CD4-positive, CD25-positive, alpha-beta regulatory T cell (primary cell): ENCODE measurements at regions not wholly inside any gene's neighbourhood (a gene's known extent, or its start where the extent isn't known, plus 50 kb on each side); places are given as distances from the start of the nearest gene placed in this dataset.
"Not testable (repeated sequence)": the region's sequence is repeated elsewhere in the genome, so short reads cannot be mapped to it uniquely, and the experiment has no call there.

Experiments
- ATAC-seq, 2 donors: fragments of 150-1000 bp; cut with Tn5 transposase; one replicate each; pipeline ENCODE4 v1.10.0; 2021; ENCODE audit warnings: low read depth in 2 of 2, moderate number of reproducible peaks in 2 of 2, moderate library complexity in 1 of 2
- DNase-seq, 3 donors: peaks; one replicate each; pipeline versions ENCODE4 v3.0.0 to v3.0.0-alpha.2; 2012 to 2022; ENCODE audit warnings: mixed read lengths in 1 of 3
- H3K27ac ChIP-seq: one replicate; pipeline ENCODE4 v1.7.0; 2013; ENCODE audit warnings: mild to moderate bottlenecking, low read length; ENCODE audit not compliant: insufficient read depth, poor library complexity, severe bottlenecking
- H3K27me3 ChIP-seq: one replicate; pipeline ENCODE4 v1.7.0; 2013; ENCODE audit warnings: low read length; ENCODE audit not compliant: control insufficient read depth, insufficient read depth
- H3K36me3 ChIP-seq: one replicate; pipeline ENCODE4 v1.7.0; 2013; ENCODE audit warnings: mild to moderate bottlenecking, low read length, moderate library complexity; ENCODE audit not compliant: control insufficient read depth, insufficient read depth
- H3K4me1 ChIP-seq: 2 replicates; pipeline ENCODE4 v1.7.0; 2013; ENCODE audit warnings: mild to moderate bottlenecking, low read length; ENCODE audit not compliant: insufficient read depth, control insufficient read depth, poor library complexity, severe bottlenecking
- H3K4me3 ChIP-seq: one replicate; pipeline ENCODE4 v1.7.0; 2013; ENCODE audit warnings: low read depth, mild to moderate bottlenecking, low read length, moderate library complexity
- H3K9me3 ChIP-seq, 2 experiments: 1 replicate in 1 of 2; 2 replicates in 1 of 2; pipeline ENCODE4 v1.7.0; 2013; ENCODE audit warnings: low read length in 2 of 2, mild to moderate bottlenecking in 1 of 2, moderate library complexity in 1 of 2; ENCODE audit not compliant: control insufficient read depth in 2 of 2
- H3K27ac Mint-ChIP-seq, 3 donors: one replicate each; pipeline ENCODE4 v1.8.0; 2020 to 2022; ENCODE audit warnings: mild to moderate bottlenecking in 3 of 3, mixed read lengths in 3 of 3, moderate library complexity in 2 of 3
- H3K27me3 Mint-ChIP-seq: one replicate; pipeline ENCODE4 v1.8.0; 2022; ENCODE audit warnings: mild to moderate bottlenecking, mixed read lengths
- H3K36me3 Mint-ChIP-seq: one replicate; pipeline ENCODE4 v1.8.0; 2020; ENCODE audit warnings: mixed read lengths
- H3K4me1 Mint-ChIP-seq, 4 donors: one replicate each; pipeline ENCODE4 v1.8.0; 2020 to 2022; ENCODE audit warnings: mixed read lengths in 4 of 4, mild to moderate bottlenecking in 1 of 4
- H3K4me3 Mint-ChIP-seq, 4 donors: one replicate each; pipeline ENCODE4 v1.8.0; 2020 to 2022; ENCODE audit warnings: mild to moderate bottlenecking in 4 of 4, mixed read lengths in 4 of 4, moderate library complexity in 3 of 4
- H3K9me3 Mint-ChIP-seq, 7 donors: one replicate each; pipeline ENCODE4 v1.8.0; 2020 to 2022; ENCODE audit warnings: mixed read lengths in 7 of 7, mild to moderate bottlenecking in 3 of 7, moderate library complexity in 2 of 7

- not testable (repeated sequence) for H3K4me1 ChIP-seq, DNase-seq, H3K27me3 Mint-ChIP-seq, H3K9me3 Mint-ChIP-seq, H3K27ac Mint-ChIP-seq, H3K4me3 Mint-ChIP-seq, H3K27me3 ChIP-seq, H3K4me3 ChIP-seq, H3K4me1 Mint-ChIP-seq, H3K27ac ChIP-seq, ATAC-seq, H3K36me3 ChIP-seq, H3K9me3 ChIP-seq, H3K36me3 Mint-ChIP-seq
Observed at GRCh38 chr10:109729895-109730294, 193.4 kb downstream of the XPNPEP1 start.

GRCh38 chr10:109727436-109727835 is 195.9 kb downstream of the XPNPEP1 start:
- H3K27ac Mint-ChIP-seq = no peak overlapping the region
- DNase-seq = no peak
- no peak overlapping the region for H3K27ac ChIP-seq

GRCh38 chr10:109726473-109726872 is 196.8 kb downstream of the XPNPEP1 start:
- Histone ChIP-seq H3K27me3 (no peaks in the 10 kb centered on the region), H3K4me3 (no peak overlapping the region), H3K9me3 (no peaks in the 10 kb centered on the region), H3K4me1 (no peaks in the 10 kb centered on the region), H3K27ac (no peak overlapping the region), H3K36me3 (no peaks in the 10 kb centered on the region)
- no peaks in the 10 kb centered on the region for H3K36me3 Mint-ChIP-seq
- H3K4me1 Mint-ChIP-seq = no peaks in the 10 kb centered on the region
- H3K27ac Mint-ChIP-seq = no peak overlapping the region
- DNase-seq = no peak
- no peak overlapping the region for H3K4me3 Mint-ChIP-seq
- no peaks in the 10 kb centered on the region for H3K27me3 Mint-ChIP-seq
- ATAC-seq = no peak
- H3K9me3 Mint-ChIP-seq = peaks cover 0 to 3% (median 0%) of the 10 kb centered on the region in 7 donors

More at GRCh38 chr10:109727436-109727835, 195.9 kb downstream of the XPNPEP1 start:
- no peak for ATAC-seq
- H3K9me3 Mint-ChIP-seq = peaks cover 0 to 3% (median 0%) of the 10 kb centered on the region in 7 donors
- H3K36me3 ChIP-seq = no peaks in the 10 kb centered on the region
- H3K27me3 ChIP-seq = no peaks in the 10 kb centered on the region
- H3K9me3 ChIP-seq = no peaks in the 10 kb centered on the region
- H3K4me1 Mint-ChIP-seq = no peaks in the 10 kb centered on the region
- no peaks in the 10 kb centered on the region for H3K27me3 Mint-ChIP-seq
- no peaks in the 10 kb centered on the region for H3K4me1 ChIP-seq
- H3K4me3 ChIP-seq = no peak overlapping the region
- peak overlapping the region in 1 of 4 donors; percentile 17 for H3K4me3 Mint-ChIP-seq
- H3K36me3 Mint-ChIP-seq = no peaks in the 10 kb centered on the region

GRCh38 chr10:109723305-109723704 is 200.0 kb downstream of the XPNPEP1 start:
- H3K9me3 ChIP-seq = no peaks in the 10 kb centered on the region
- peaks cover under 1% of the 10 kb centered on the region for H3K27me3 Mint-ChIP-seq
- H3K4me3 ChIP-seq = no peak overlapping the region
- H3K4me1 ChIP-seq = no peaks in the 10 kb centered on the region
- no peak overlapping the region for H3K27ac Mint-ChIP-seq
- H3K4me3 Mint-ChIP-seq = no peak overlapping the region
- no peak for DNase-seq
- H3K27me3 ChIP-seq = no peaks in the 10 kb centered on the region
- H3K36me3 ChIP-seq = no peaks in the 10 kb centered on the region
- peaks cover 0 to 3% (median 0%) of the 10 kb centered on the region in 7 donors for H3K9me3 Mint-ChIP-seq
- H3K27ac ChIP-seq = no peak overlapping the region
- no peaks in the 10 kb centered on the region for H3K36me3 Mint-ChIP-seq
- no peak for ATAC-seq
- H3K4me1 Mint-ChIP-seq = no peaks in the 10 kb centered on the region

- peaks cover 5% of the 10 kb centered on the region for H3K27me3 Mint-ChIP-seq
- H3K4me3 Mint-ChIP-seq = no peak overlapping the region
- DNase-seq = no peak
- Histone ChIP-seq H3K9me3 (no peaks in the 10 kb centered on the region), H3K27ac (no peak overlapping the region), H3K4me3 (no peak overlapping the region), H3K36me3 (no peaks in the 10 kb centered on the region), H3K27me3 (no peaks in the 10 kb centered on the region), H3K4me1 (no peaks in the 10 kb centered on the region)
- no peak overlapping the region for H3K27ac Mint-ChIP-seq
- H3K4me1 Mint-ChIP-seq = no peaks in the 10 kb centered on the region
- peaks cover 0 to 3% (median 0%) of the 10 kb centered on the region in 7 donors for H3K9me3 Mint-ChIP-seq
- no peak for ATAC-seq
- H3K36me3 Mint-ChIP-seq = no peaks in the 10 kb centered on the region
Observed at GRCh38 chr10:109721453-109722064, 201.8 kb downstream of the XPNPEP1 start.

GRCh38 chr10:109706026-109706560 is 217.2 kb downstream of the XPNPEP1 start:
- H3K27ac Mint-ChIP-seq = no peak overlapping the region
- no peak overlapping the region for H3K4me3 Mint-ChIP-seq

GRCh38 chr10:109701633-109702215 is 221.6 kb downstream of the XPNPEP1 start:
- Histone ChIP-seq H3K36me3 (no peaks in the 10 kb centered on the region), H3K4me1 (no peaks in the 10 kb centered on the region), H3K27ac (no peak overlapping the region), H3K4me3 (no peak overlapping the region), H3K9me3 (no peaks in the 10 kb centered on the region), H3K27me3 (no peaks in the 10 kb centered on the region)
- Mint-ChIP-seq H3K36me3 (no peaks in the 10 kb centered on the region), H3K27me3 (no peaks in the 10 kb centered on the region), H3K9me3 (peaks cover 0 to 4% (median 0%) of the 10 kb centered on the region in 7 donors), H3K4me3 (no peak overlapping the region), H3K27ac (no peak overlapping the region), H3K4me1 (no peaks in the 10 kb centered on the region)
- ATAC-seq (no peak), DNase-seq (no peak)

More at GRCh38 chr10:109706026-109706560, 217.2 kb downstream of the XPNPEP1 start:
- H3K4me3 ChIP-seq = no peak overlapping the region
- no peaks in the 10 kb centered on the region for H3K27me3 Mint-ChIP-seq
- no peak overlapping the region for H3K27ac ChIP-seq
- H3K36me3 Mint-ChIP-seq = no peaks in the 10 kb centered on the region
- no peaks in the 10 kb centered on the region for H3K4me1 Mint-ChIP-seq
- no peak for ATAC-seq
- no peaks in the 10 kb centered on the region for H3K4me1 ChIP-seq
- H3K36me3 ChIP-seq = no peaks in the 10 kb centered on the region
- no peaks in the 10 kb centered on the region for H3K27me3 ChIP-seq
- H3K9me3 Mint-ChIP-seq = peaks cover 0 to 9% (median 2%) of the 10 kb centered on the region in 7 donors
- H3K9me3 ChIP-seq = no peaks in the 10 kb centered on the region
- no peak for DNase-seq
